CD4-positive, alpha-beta T cell treated with Interleukin-15 for 1 hour (primary cell): ENCODE measurements at regions not wholly inside any gene's neighbourhood (a gene's known extent, or its start where the extent isn't known, plus 50 kb on each side); places are given as distances from the start of the nearest gene placed in this dataset.
"Not testable (repeated sequence)": the region's sequence is repeated elsewhere in the genome, so short reads cannot be mapped to it uniquely, and the experiment has no call there.

Experiments
- DNase-seq: peaks from one replicate; pipeline ENCODE4 v3.0.0-alpha.2; 2020

GRCh38 chr13:86878781-86879180 is 792.4 kb upstream of the SLITRK5 start:
- DNase-seq, result no peak

DNA sequence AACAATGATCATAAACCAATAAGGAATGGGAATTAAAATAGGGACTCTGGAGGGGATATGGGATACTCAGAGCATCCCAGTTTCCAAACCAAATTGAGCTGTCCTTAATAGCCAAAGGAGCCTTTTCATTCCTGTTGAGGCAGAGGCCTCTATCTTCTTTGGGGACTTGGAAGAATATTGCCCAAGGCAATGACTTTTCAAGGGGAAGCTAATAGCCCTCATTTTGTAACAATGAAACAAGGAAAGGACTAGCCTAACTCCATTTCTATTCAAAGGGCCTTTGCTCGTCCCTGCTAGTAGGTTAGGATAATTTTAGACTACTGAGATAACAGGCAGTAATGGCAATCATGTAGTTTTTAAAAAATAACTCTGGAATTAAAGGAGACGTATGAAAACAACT is 789.8 kb upstream of the SLITRK5 start:
- no peak for DNase-seq

DNA sequence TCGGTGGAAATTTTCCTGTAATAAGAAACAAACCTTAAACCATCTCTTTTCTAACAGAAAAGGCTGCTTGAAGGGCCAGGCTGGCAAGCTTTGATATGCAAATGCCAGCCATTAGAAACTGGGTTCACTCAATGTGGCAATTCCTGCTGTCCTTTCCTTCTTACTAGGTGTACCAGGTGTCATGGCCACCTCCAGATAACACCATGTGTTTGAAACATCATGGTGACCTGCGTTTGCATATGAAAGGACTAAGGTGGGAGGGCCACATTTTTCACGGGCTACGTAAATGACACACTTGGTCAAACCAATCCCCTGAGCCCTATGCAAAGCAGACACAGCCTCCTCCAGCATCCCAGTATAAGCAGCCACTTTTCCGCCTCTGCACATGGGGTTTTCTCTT is 789.1 kb upstream of the SLITRK5 start:
- no peak for DNase-seq

DNA sequence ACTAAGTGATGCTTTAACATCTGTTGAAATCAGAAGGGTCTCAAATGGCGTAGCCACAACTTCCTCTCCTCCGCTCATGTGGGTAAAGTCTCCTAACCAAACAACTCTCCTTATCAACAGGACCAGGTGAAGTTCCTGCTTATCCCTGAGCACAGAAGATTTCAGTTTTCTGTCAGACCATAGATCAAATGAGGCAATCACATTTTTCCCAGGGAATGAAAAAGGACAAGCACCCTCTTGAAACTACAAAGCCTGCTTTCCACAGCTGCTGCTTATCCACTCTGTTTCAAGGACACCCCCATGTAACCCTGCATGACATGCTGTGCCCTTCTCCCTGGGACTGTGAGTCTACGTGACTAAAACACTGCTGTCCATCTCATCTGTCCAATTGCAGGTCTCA is 788.3 kb upstream of the SLITRK5 start:
- no peak for DNase-seq

DNA sequence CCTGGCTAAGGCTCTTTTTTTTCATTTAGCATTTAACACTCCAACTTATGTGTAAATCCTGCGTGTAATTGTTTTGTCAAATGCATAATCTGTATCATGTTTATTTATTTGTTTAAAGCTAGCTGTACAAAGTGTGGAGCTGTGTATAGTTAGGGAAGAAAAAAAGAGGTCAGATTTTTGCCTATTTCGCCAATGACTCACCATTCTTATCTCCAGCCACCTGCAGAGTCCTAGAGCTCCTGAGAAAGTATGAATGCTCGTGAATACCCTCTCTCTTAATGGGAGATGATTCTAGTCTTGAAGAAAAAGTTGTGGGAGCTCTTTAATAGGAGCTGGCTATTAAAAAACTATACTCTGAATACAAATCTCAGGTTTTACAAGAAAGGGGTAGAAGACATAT is 778.8 kb upstream of the SLITRK5 start:
- no peak for DNase-seq

DNA sequence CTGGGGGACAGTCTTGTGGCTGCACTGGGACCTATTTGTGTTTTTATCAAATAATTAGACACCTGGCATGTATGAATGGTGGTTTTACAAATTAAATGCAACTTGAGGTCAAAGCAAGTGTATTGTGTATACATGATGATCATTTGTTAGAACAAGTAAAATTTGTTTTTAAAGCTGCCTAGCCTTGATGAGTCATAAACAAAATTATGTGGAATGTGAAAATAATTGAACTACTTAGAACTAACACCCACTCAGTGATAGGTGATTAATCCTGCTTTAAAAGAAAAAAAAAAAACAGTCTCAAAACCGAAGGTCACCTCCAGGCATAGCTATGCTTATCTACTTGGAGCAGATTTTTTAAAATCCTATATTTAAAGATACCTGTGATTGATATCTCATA is 770.3 kb upstream of the SLITRK5 start:
- no peak for DNase-seq

- no peak for DNase-seq
Measured at GRCh38 chr13:86906127-86906874, 764.9 kb upstream of the SLITRK5 start.

DNA sequence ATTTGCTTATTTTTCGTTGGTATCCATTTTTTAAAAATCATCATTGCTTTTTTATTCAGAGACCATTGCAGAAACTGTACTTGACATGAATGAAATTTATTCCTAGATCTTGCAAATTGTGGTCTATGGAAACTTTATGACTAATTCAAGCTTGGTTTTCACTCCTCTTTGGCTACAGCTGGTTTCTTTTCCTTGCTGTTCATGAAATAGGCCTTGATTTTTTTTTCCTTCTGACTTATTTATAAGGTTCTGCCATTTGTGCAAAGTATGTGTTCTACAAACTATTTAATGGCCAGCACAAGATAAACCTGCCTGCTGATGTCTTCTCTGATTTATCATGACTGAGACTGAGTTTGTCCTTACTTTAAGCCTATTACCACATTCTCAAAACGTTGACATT is 764.0 kb upstream of the SLITRK5 start:
- no peak for DNase-seq

- no peak for DNase-seq
Measured at GRCh38 chr13:86909318-86909717, 761.9 kb upstream of the SLITRK5 start.

DNA sequence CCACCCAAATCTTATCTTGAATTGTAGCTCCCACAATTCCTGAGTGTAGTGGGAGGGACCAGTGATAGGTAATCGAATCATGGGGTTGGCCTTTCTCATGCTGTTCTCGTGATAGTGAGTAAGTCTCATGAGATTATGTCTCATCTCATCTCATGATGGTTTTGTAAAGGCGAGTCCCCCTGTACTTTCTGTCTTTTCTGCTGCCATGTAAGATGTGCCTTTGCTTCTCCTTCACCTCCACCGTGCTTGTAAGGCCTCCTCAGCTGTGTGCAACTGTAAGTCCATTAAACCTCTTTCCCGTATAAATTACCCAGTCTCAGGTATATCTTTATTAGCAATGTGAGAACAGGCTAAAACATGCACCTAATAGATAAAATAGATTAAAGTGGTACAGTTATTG is 756.4 kb upstream of the SLITRK5 start:
- no peak for DNase-seq

- DNase-seq, result not testable (repeated sequence)
Measured at GRCh38 chr13:86917438-86917837, 753.7 kb upstream of the SLITRK5 start.

- DNase-seq, result no peak
Measured at GRCh38 chr13:86918682-86919081, 752.5 kb upstream of the SLITRK5 start.

DNA sequence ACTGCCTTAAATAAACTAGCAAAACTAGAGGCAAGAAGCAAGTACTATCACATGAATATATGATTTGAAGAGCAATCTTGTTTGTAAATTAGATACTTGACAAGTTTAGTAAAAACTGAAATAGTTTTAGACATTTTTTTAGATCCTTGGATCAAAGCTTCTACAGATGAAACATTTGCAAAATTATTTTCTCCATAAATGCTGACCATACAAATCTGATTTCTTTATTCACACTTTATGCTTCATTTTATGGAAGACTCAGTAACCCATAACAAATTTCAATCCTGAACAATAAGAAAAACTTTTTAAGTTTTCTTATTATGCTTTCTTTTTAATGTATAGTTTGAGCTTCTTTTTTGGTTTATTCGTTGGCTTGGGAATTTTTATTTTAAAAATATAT is 750.2 kb upstream of the SLITRK5 start:
- no peak for DNase-seq

- DNase-seq, result no peak
Measured at GRCh38 chr13:86922936-86923335, 748.2 kb upstream of the SLITRK5 start.

GRCh38 chr13:86926916-86927315 is 744.3 kb upstream of the SLITRK5 start:
- not testable (repeated sequence) for DNase-seq

DNA sequence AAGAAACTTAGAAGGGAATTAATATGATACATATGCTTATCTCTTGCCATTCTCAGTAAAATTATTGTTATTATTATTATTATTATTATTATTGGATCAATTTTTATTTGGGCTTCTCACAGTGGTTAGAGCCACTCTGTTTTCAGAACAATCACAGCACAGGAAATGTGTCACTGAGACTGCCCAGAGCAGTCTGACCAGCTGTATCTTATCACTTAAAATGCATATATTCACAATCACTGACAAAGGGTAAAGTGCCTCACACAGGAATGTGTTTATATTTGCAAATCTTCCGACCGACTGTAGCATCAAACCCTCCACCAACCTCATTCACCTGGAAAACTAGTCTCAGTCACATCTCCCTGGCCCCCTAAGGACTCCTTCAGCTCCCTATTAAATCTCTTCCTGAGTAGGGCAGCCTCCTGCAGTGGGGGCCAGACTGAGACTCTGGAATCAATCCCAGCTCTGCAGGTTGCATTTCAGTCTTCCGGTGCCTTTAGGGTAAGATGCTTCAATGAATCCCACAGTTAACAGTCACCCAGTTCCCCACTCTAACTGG is 738.3 kb upstream of the SLITRK5 start:
- no peak for DNase-seq

DNA sequence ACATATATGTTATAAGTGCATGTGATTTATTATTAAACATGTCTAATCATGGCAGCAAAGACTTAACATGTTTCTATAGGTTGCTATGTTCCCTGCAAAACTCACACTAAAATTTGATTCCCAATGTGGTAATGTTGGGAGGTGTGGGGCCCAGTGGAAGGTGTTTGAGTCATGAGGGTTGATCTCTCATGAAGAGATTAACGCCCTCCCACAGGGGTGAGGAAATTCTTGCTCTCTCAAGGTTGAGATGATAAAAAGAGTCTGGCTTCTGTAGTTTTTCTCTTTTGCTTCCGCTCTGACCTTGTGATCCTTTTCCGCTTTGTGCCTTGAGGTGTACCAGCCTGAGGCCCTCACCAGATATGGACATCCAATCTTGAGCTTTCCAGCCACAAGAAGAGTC is 737.5 kb upstream of the SLITRK5 start:
- no peak for DNase-seq

DNA sequence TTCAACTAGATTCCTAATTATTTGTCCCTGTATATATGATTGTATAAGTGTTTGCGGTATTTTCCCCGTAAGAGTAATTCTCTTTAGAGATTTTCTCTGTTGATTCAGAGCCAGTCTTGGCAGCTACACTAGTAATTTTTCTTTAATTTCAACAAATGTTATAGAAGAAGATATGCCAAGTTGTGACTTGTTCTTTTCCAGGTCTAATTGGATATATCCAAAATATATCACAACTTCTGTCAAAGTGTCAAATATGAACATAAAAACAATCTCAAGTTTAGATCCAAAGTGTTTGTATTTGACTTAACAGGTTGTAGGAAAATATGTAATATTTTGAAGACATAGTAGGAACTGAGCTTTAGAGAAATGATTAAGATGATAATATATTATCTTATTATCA is 733.9 kb upstream of the SLITRK5 start:
- no peak for DNase-seq

DNA sequence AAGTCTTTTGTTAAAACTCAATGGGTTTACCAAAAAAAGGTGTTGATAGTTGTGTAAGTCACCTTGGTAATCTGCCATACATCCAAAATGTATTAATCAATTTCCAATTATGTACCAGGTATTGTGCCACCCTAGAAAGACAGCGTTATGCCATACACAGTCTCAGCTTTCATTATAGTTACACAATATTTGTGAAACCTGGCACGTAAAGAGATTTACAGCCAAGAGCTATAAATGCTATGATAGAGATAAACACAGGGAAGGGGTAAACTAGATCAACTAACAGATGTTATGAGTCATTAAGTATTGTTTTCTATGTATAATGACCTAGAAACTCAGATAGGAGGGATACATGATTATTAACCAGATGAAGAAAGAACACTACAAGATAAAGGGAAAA is 725.6 kb upstream of the SLITRK5 start:
- no peak for DNase-seq

- no peak for DNase-seq
Measured at GRCh38 chr13:86946734-86947133, 724.4 kb upstream of the SLITRK5 start.

GRCh38 chr13:86954341-86954740 is 716.8 kb upstream of the SLITRK5 start:
- DNase-seq, result no peak

DNA sequence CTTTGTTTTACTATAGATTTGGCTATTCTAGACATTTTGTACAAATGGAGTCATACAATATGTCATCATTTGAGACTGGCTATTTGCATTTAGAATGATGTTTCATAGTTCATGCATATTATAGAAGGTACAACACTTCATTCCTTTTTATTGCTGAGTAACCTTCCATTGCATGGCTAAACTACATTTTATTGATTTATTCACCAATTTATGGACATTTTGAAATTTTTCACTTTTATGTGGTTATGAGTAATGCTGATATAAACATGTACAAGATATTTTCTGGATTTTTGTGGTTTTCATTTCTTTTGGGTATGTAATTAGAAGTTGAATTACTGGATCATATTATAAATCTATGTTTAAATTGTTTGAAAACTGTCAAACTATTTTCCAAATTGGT is 710.3 kb upstream of the SLITRK5 start:
- DNase-seq, result no peak

DNA sequence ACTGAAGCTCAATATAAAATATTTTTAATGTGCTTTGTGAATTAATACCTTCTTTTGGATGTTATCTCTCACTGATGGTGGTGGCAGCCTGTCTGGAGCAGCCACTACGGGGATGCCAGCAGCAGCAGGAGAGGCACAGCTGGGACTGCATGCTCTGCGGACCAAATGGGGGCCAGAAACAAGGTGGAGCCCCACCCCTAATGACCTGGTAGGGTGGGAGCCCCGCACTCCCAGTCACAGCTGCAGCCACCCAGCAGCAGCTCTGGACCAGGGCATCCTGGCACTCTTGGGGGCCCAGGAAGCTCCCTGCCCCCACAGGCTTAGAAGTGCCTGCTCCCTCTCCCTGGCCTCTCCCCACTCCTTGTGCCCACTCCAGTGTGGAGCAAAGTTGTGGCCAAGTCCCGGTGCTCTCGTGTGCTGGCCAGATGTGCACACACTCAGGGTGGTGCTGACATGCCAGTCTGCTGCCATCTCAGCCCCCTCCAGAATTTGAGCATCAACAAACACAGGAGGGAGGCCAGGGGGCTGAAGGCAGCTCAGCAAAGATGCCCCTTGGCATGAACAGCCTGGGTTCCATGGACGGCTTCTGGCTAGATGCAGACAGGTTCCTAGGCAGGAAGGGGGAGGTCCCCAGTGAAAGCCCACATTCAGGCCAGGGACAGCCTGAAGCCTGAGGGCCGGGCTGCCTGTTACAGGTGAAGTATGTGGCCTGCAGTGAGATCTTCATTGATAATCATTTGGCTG is 696.7 kb upstream of the SLITRK5 start:
- DNase-seq, result no peak

- DNase-seq, result no peak
Measured at GRCh38 chr13:86974995-86975328, 696.2 kb upstream of the SLITRK5 start.
